GM18873 (cell line): ENCODE measurements at regions not wholly inside any gene's neighbourhood (a gene's known extent, or its start where the extent isn't known, plus 50 kb on each side); places are given as distances from the start of the nearest gene placed in this dataset.

Source experiments
- ATAC-seq: cut with Tn5 transposase; IDR thresholded peaks from one replicate; pipeline ENCODE4 v1.9.1; 2021; ENCODE audit warnings: mild to moderate bottlenecking, moderate library complexity, moderate number of reproducible peaks; ENCODE audit not compliant: unreplicated experiment, low FRiP score

GRCh38 chr12:127690161-127690560, 576.8 kb upstream of the TMEM132C start:
- ATAC-seq = no peak

GRCh38 chr12:127696963-127697362, 570.0 kb upstream of the TMEM132C start:
- ATAC-seq = no peak

GRCh38 chr12:127703026-127703425, 563.9 kb upstream of the TMEM132C start:
- ATAC-seq = no peak

- ATAC-seq = no peak
Measured at GRCh38 chr12:127711108-127711507, 555.9 kb upstream of the TMEM132C start.

- no peak for ATAC-seq
Measured at GRCh38 chr12:127712561-127712960, 554.4 kb upstream of the TMEM132C start.

- no peak for ATAC-seq
Measured at GRCh38 chr12:127716166-127716565, 550.8 kb upstream of the TMEM132C start.

GRCh38 chr12:127717278-127717677, 549.7 kb upstream of the TMEM132C start:
- ATAC-seq = no peak

GRCh38 chr12:127720334-127720733, 546.6 kb upstream of the TMEM132C start:
- no peak for ATAC-seq

GRCh38 chr12:127722611-127723010, 544.4 kb upstream of the TMEM132C start:
- ATAC-seq = no peak

GRCh38 chr12:127723251-127723650, 543.7 kb upstream of the TMEM132C start:
- no peak for ATAC-seq

GRCh38 chr12:127726671-127727315, 540.2 kb upstream of the TMEM132C start:
- ATAC-seq = no peak

GRCh38 chr12:127728285-127728684, 538.7 kb upstream of the TMEM132C start:
- ATAC-seq = no peak

- ATAC-seq = no peak
Measured at GRCh38 chr12:127728729-127729128, 538.2 kb upstream of the TMEM132C start.

GRCh38 chr12:127729381-127729780, 537.6 kb upstream of the TMEM132C start:
- no peak for ATAC-seq

- ATAC-seq = no peak
Measured at GRCh38 chr12:127731657-127732056, 535.3 kb upstream of the TMEM132C start.

GRCh38 chr12:127742231-127742630, 524.7 kb upstream of the TMEM132C start:
- ATAC-seq = no peak

- no peak for ATAC-seq
Measured at GRCh38 chr12:127745469-127746212, 521.3 kb upstream of the TMEM132C start.

GRCh38 chr12:127749416-127749815, 517.6 kb upstream of the TMEM132C start:
- no peak for ATAC-seq

GRCh38 chr12:127750076-127750840, 516.7 kb upstream of the TMEM132C start:
- no peak for ATAC-seq

- ATAC-seq = no peak
Measured at GRCh38 chr12:127752802-127753201, 514.2 kb upstream of the TMEM132C start.

GRCh38 chr12:127760357-127760756, 506.6 kb upstream of the TMEM132C start:
- no peak for ATAC-seq
